ENCODE measurements at regions not wholly inside any gene's neighbourhood (a gene's known extent, or its start where the extent isn't known, plus 50 kb on each side); places are given as distances from the start of the nearest gene placed in this dataset.

DNA sequence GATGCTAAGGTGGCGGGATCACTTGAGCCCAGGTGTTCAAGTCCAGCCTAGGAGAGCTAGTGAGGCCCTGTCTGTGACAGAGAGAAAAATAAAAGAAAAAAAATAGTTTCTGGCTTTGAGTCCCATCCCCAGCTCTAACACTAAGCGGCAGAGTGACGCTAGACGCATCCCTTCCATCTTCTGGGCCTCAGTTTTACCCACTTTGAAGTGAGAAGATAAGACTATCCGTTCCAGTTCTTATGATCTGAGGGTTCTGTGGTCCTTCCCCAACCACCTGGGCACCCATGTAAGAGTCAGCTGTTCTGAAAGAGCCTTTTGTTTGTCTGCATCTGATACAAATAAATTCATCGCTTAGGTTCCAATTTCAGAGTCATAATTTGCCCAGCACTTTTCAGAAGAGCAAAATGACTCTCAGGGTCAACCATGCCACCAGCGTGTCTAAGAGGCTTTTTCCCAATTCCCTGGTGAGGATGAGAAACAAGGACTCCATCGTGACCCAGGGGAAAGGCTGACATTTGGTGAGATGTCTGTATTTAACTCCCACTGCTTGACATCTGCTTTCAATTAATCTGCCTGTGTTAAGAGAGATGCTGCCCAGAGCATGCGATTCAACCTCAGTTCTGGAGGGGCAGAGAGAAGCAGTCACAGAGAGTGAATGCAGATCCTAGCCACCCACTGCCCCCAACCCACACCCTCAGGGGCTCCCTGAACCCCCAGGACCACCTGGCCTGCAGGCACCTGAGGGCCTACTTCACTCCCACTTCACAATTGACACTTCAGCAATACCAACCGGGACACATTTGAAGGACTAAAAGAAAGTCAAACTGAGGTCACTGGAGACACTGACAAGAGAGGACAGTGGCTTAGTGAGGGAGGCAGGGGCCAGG lies 131.6 kb upstream of the TOP1 start:
- TF ChIP-seq, protein P1, sequence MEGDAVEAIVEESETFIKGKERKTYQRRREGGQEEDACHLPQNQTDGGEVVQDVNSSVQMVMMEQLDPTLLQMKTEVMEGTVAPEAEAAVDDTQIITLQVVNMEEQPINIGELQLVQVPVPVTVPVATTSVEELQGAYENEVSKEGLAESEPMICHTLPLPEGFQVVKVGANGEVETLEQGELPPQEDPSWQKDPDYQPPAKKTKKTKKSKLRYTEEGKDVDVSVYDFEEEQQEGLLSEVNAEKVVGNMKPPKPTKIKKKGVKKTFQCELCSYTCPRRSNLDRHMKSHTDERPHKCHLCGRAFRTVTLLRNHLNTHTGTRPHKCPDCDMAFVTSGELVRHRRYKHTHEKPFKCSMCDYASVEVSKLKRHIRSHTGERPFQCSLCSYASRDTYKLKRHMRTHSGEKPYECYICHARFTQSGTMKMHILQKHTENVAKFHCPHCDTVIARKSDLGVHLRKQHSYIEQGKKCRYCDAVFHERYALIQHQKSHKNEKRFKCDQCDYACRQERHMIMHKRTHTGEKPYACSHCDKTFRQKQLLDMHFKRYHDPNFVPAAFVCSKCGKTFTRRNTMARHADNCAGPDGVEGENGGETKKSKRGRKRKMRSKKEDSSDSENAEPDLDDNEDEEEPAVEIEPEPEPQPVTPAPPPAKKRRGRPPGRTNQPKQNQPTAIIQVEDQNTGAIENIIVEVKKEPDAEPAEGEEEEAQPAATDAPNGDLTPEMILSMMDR (IDR thresholded peaks at IDR 0.05; ENCODE audit: insufficient read depth, low read depth, low read length) = no peak
- no peak for TF ChIP-seq EZH2 (IDR thresholded peaks at IDR 0.05; ENCODE audit: insufficient read depth, low read length)
